GM13976 (cell line): ENCODE measurements at regions not wholly inside any gene's neighbourhood (a gene's known extent, or its start where the extent isn't known, plus 50 kb on each side); places are given as distances from the start of the nearest gene placed in this dataset.

Source experiments
- DNase-seq: peaks from one replicate; pipeline ENCODE4 v3.0.0; 2012; ENCODE audit warnings: low spot score
- CTCF ChIP-seq: IDR thresholded peaks from 2 replicates; pipeline ENCODE4 v1.5.1; 2012; ENCODE audit warnings: borderline replicate concordance, mild to moderate bottlenecking; ENCODE audit not compliant: insufficient read depth; ENCODE audit errors: extremely low read depth, missing control alignments, control extremely low read depth
- in situ Hi-C: fragments of 300-500 bp; cut with MboI; formaldehyde crosslinking; loops from one replicate; pipeline ENCODE4 v1.12.0; 2022; ENCODE audit warnings: low sequenced_read_pairs, mixed read lengths, inconsistent platforms; ENCODE audit not compliant: unreplicated experiment

DNA sequence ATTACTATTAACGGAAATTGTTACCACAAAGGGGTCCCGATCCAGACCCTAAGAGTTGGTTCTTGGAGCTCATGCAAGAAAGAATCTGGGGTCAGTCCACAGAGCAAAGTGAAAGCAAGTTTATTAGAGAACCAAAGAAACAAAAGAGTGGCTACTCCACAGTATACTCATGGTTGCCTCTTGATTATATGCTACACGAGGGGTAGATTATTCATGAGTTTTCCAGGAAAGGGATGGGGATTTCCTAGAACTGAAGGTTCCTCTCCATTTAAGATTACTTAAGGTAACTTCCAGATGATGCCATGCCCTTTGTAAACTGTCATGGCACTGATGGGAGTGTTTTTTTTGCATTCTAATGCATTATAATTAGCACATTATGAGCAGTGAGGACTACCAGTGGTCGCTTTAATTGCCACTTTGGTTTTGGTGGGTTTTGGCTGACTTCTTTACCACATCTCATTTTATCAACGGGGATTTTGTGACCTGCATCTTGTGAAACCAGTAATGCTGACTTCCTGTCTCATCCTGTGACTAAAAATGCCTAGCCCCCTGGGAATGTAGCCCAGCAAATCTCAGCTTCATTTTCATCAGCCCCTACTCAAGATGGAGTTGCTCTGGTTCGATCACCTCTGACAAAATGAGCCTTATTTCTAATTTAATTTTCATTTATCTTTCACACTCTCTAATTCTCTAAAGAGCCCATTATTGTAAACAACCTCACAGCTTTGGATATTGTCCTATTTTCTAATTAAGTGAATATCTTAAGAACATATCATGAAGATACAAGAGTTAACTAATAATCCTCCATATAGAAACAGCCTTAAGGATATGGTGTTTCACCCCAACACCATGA, 336.3 kb downstream of the RASEF start:
- in situ Hi-C loops, result no loop called here
- no peak for TF ChIP-seq CTCF
- DNase-seq, result no peak

DNA sequence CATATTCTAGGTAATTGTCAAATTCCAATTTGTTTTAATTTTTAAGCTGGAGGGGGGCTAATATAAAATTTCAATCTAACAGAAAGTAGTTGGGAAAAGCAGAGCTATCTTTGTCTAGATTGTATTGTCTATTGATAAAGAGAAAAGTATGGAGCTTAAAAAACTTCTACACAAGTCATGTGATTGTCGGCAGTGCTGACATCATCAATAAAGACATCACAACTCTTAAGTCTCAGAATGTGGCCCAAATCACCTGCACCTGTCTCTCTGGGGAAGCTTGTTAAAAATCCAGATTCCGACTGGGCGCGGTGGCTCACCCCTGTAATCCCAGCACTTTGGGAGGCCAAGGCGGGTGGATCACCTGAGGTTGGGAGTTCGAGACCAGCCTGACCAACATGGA, 333.8 kb downstream of the RASEF start:
- in situ Hi-C loops, result no loop called here
- no peak for TF ChIP-seq CTCF

GRCh38 chr9:82729991-82730589, 332.9 kb downstream of the RASEF start:
- in situ Hi-C loops, result no loop called here
- no peak for TF ChIP-seq CTCF
- DNase-seq, result no peak

More for the DNA sequence above, 333.8 kb downstream of the RASEF start:
- no peak for DNase-seq

DNA sequence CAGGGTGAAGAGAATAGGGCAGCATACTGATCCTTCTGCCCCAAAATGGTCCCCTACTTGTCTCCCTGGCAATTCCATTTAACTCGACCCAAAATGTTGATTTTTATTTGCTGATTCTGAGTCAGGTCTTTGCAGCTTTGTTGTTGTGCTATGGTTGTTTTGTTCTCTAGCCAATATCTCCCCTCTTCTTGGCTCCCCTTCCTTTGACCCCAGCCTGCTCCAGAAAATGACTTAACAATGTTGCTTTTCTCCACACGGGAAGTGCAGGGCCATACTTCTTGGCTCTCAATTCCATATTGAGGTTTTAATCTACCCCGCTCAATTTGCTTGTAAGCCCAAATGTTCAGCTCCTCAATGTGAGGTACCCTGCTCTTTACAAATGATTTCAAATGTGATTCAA, 330.0 kb downstream of the RASEF start:
- in situ Hi-C loops, result no loop called here
- TF ChIP-seq CTCF, result no peak
- DNase-seq, result no peak

GRCh38 chr9:82736126-82736525, 326.8 kb downstream of the RASEF start:
- in situ Hi-C loops, result no loop called here
- no peak for TF ChIP-seq CTCF

DNA sequence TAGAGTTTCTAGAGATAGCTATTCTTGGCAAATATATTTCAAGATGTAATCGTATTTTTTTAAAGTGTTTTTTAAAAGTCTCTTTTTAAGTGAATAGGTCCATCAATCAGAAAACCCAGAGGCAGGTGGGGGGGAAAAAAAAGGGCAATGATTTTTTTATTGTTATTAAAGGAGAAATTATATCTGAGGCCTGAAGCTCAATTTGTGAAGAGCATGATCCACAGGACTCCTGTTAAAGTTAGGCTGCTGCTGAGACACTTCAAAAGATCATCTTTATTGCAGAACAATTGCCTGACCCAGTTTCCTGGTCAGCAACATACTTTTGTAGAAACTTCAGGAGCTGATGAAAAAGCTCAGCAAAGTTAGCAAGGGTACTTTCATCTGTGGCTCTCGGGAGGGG, 326.2 kb downstream of the RASEF start:
- in situ Hi-C loops, result no loop called here

More at GRCh38 chr9:82736126-82736525, 326.8 kb downstream of the RASEF start:
- DNase-seq, result no peak

More for the DNA sequence above, 326.2 kb downstream of the RASEF start:
- DNase-seq, result no peak
- TF ChIP-seq CTCF, result no peak
